OCI-LY7 (cell line): ENCODE measurements at regions not wholly inside any gene's neighbourhood (a gene's known extent, or its start where the extent isn't known, plus 50 kb on each side); places are given as distances from the start of the nearest gene placed in this dataset.

Source experiments
- BruUV-seq: library from RNA; stranded (reverse); fragments of 400-500 nt; replicated peaks from 2 replicates; lab custom pipeline; 2021; lab: Mats Ljungman, UMichigan
- CTCF ChIA-PET: fragments of 300-600 bp; sonication (Branson Sonifier 250); formaldehyde crosslinking; loops from one replicate; lab custom pipeline; 2022; ENCODE audit warnings: antibody characterized with exemption; ENCODE audit not compliant: unreplicated experiment; lab: Charles Lee
- POLR2A ChIA-PET: fragments of 300-600 bp; sonication (Branson Sonifier 250); formaldehyde crosslinking; loops from one replicate; lab custom pipeline; 2022; ENCODE audit warnings: antibody characterized with exemption; lab: Charles Lee
- DNase-seq: peaks from one replicate; pipeline ENCODE4 v3.0.0-alpha.2; 2015; ENCODE audit warnings: low spot score
- H2AFZ ChIP-seq: fragments of 200-600 bp; sonication (generic), shearing (Covaris generic); 2 replicates; pipeline ENCODE4 v1.6.1; 2014; ENCODE audit warnings: mild to moderate bottlenecking, antibody characterized with exemption, low read length, moderate library complexity
- H3K27ac ChIP-seq: fragments of 200-600 bp; sonication (generic); 2 replicates; pipeline ENCODE4 v1.5.1; 2014; ENCODE audit warnings: mixed run types, low read depth, mild to moderate bottlenecking, moderate library complexity, low read length, inconsistent platforms; ENCODE audit not compliant: poor library complexity, severe bottlenecking
- H3K36me3 ChIP-seq: fragments of 200-600 bp; sonication (generic); 2 replicates; pipeline ENCODE4 v1.6.1; 2014; ENCODE audit warnings: mild to moderate bottlenecking, antibody characterized with exemption, low read length, moderate library complexity, mixed read lengths; ENCODE audit not compliant: insufficient read depth
- H3K4me1 ChIP-seq: fragments of 200-600 bp; sonication (generic); 2 replicates; pipeline ENCODE4 v1.5.1; 2014; ENCODE audit warnings: mild to moderate bottlenecking, low read length; ENCODE audit not compliant: insufficient read depth, poor library complexity, severe bottlenecking
- H3K4me2 ChIP-seq: fragments of 200-600 bp; sonication (generic); 2 replicates; pipeline ENCODE4 v1.6.1; 2014; ENCODE audit warnings: mild to moderate bottlenecking, low read length
- H3K4me3 ChIP-seq: fragments of 200-600 bp; sonication (generic); 2 replicates; pipeline ENCODE4 v1.5.1; 2014; ENCODE audit warnings: mild to moderate bottlenecking, low read depth, low read length; ENCODE audit not compliant: poor library complexity, severe bottlenecking
- H3K79me2 ChIP-seq: fragments of 200-600 bp; sonication (generic); 2 replicates; pipeline ENCODE4 v1.6.1; 2016; ENCODE audit warnings: low read depth, mild to moderate bottlenecking, low read length, moderate library complexity, mixed read lengths; ENCODE audit not compliant: insufficient read depth
- H3K9me2 ChIP-seq: fragments of 200-600 bp; sonication (generic); 2 replicates; pipeline ENCODE4 v1.6.1; 2016; ENCODE audit warnings: mild to moderate bottlenecking, low read length, mixed read lengths; ENCODE audit not compliant: insufficient read depth
- H3K9me3 ChIP-seq: fragments of 200-600 bp; sonication (generic); 2 replicates; pipeline ENCODE4 v1.6.1; 2014; ENCODE audit warnings: mild to moderate bottlenecking, mixed run types, low read length, mixed read lengths
- H4K20me1 ChIP-seq: fragments of 200-600 bp; sonication (generic); 2 replicates; pipeline ENCODE4 v1.6.1; 2014; ENCODE audit warnings: mild to moderate bottlenecking, antibody characterized with exemption, low read length, moderate library complexity, mixed read lengths; ENCODE audit not compliant: insufficient read depth
- CTCF ChIP-seq: fragments of 200-600 bp; sonication (generic); conservative IDR thresholded peaks from 2 replicates; pipeline ENCODE4 v1.5.1; 2014; ENCODE audit warnings: mild to moderate bottlenecking, antibody characterized with exemption, low read length, moderate library complexity, mixed read lengths
- EZH2phosphoT487 ChIP-seq: fragments of 200-600 bp; sonication (generic); IDR thresholded peaks from 2 replicates; pipeline ENCODE4 v1.6.1; 2018; ENCODE audit warnings: low read depth, borderline replicate concordance, mild to moderate bottlenecking, mixed run types, antibody characterized with exemption, low read length, moderate library complexity, mixed read lengths
- intact Hi-C: fragments of 100-400 bp; cut with micrococcal nuclease; formaldehyde crosslinking; loops from one replicate; pipeline ENCODE4 v1.10.0; 2022; ENCODE audit not compliant: unreplicated experiment

GRCh38 chr12:34301251-34302130, 279.2 kb downstream of the ALG10 start:
- Histone ChIP-seq H3K36me3 (no peaks in the 10 kb centered on the region), H3K27ac (no peak overlapping the region), H3K9me2 (no peaks in the 10 kb centered on the region), H3K4me3 (no peak overlapping the region), H3K9me3 (0 out of 2 replicates have a peak, but pooled peaks cover 4% of the 10 kb centered on the region), H3K4me2 (no peak overlapping the region), H3K79me2 (no peaks in the 10 kb centered on the region), H3K4me1 (no peaks in the 10 kb centered on the region), H2AFZ (no peak overlapping the region), H4K20me1 (no peaks in the 10 kb centered on the region)
- no TSS peak for BruUV-seq
- TF ChIP-seq CTCF (no peak), EZH2phosphoT487 (no peak)
- ChIA-PET CTCF (no interaction called here), POLR2A (no interaction called here)
- intact Hi-C loops: no loop called here
- no peak for DNase-seq

- ChIA-PET POLR2A (no interaction called here), CTCF (no interaction called here)
- DNase-seq: no peak
- Histone ChIP-seq H3K4me3 (no peak overlapping the region), H3K9me3 (0 out of 2 replicates have a peak, but pooled peaks cover 4% of the 10 kb centered on the region), H3K79me2 (no peaks in the 10 kb centered on the region), H3K4me2 (no peak overlapping the region), H2AFZ (no peak overlapping the region), H3K9me2 (no peaks in the 10 kb centered on the region), H3K27ac (no peak overlapping the region), H3K4me1 (no peaks in the 10 kb centered on the region), H3K36me3 (no peaks in the 10 kb centered on the region), H4K20me1 (no peaks in the 10 kb centered on the region)
- TF ChIP-seq EZH2phosphoT487: no peak
- no peak for TF ChIP-seq CTCF
- intact Hi-C loops: no loop called here
- BruUV-seq: no TSS peak
Observed at GRCh38 chr12:34302131-34302885, 280.0 kb downstream of the ALG10 start.
